UCSD-AML1 (cell line): ENCODE measurements at regions not wholly inside any gene's neighbourhood (a gene's known extent, or its start where the extent isn't known, plus 50 kb on each side); places are given as distances from the start of the nearest gene placed in this dataset.
"Not testable (repeated sequence)": the region's sequence is repeated elsewhere in the genome, so short reads cannot be mapped to it uniquely, and the experiment has no call there.

Experiments used
- DNase-seq: peaks from one replicate; lab custom pipeline; 2025; ENCODE audit not compliant: unreplicated experiment; lab: John Stamatoyannopoulos, UW

GRCh38 chr5:99621772-99622681 is 693.2 kb upstream of the CHD1 start:
- no peak for DNase-seq

GRCh38 chr5:99617335-99617734 is 688.5 kb upstream of the CHD1 start:
- no peak for DNase-seq

GRCh38 chr5:99614888-99615287 is 686.1 kb upstream of the CHD1 start:
- DNase-seq: no peak

GRCh38 chr5:99607124-99607523 is 678.3 kb upstream of the CHD1 start:
- no peak for DNase-seq

GRCh38 chr5:99605904-99606303 is 677.1 kb upstream of the CHD1 start:
- DNase-seq: no peak

GRCh38 chr5:99600952-99601351 is 672.1 kb upstream of the CHD1 start:
- no peak for DNase-seq

- DNase-seq: no peak
Observed at GRCh38 chr5:99590806-99591205, 662.0 kb upstream of the CHD1 start.

GRCh38 chr5:99589424-99589823 is 660.6 kb upstream of the CHD1 start:
- DNase-seq: no peak

GRCh38 chr5:99587983-99588382 is 659.2 kb upstream of the CHD1 start:
- DNase-seq: no peak

- DNase-seq: no peak
Observed at GRCh38 chr5:99586878-99587277, 658.1 kb upstream of the CHD1 start.

- DNase-seq: not testable (repeated sequence)
Observed at GRCh38 chr5:99581204-99581603, 652.4 kb upstream of the CHD1 start.

- not testable (repeated sequence) for DNase-seq
Observed at GRCh38 chr5:99562937-99563627, 634.3 kb upstream of the CHD1 start.

GRCh38 chr5:99553211-99553810 is 624.5 kb upstream of the CHD1 start:
- no peak for DNase-seq

- DNase-seq: no peak
Observed at GRCh38 chr5:99544356-99544755, 615.5 kb upstream of the CHD1 start.

- no peak for DNase-seq
Observed at GRCh38 chr5:99543841-99544240, 615.0 kb upstream of the CHD1 start.

- not testable (repeated sequence) for DNase-seq
Observed at GRCh38 chr5:99534241-99534640, 605.4 kb upstream of the CHD1 start.

GRCh38 chr5:99521666-99522065 is 592.9 kb upstream of the CHD1 start:
- not testable (repeated sequence) for DNase-seq

- DNase-seq: not testable (repeated sequence)
Observed at GRCh38 chr5:99515864-99516490, 587.2 kb upstream of the CHD1 start.

- not testable (repeated sequence) for DNase-seq
Observed at GRCh38 chr5:99510237-99510866, 581.5 kb upstream of the CHD1 start.

- not testable (repeated sequence) for DNase-seq
Observed at GRCh38 chr5:99509064-99509463, 580.3 kb upstream of the CHD1 start.

GRCh38 chr5:99495456-99495855 is 566.6 kb upstream of the CHD1 start:
- not testable (repeated sequence) for DNase-seq
